OCI-LY3 (cell line): ENCODE measurements at regions not wholly inside any gene's neighbourhood (a gene's known extent, or its start where the extent isn't known, plus 50 kb on each side); places are given as distances from the start of the nearest gene placed in this dataset.

ENCODE experiments used
- EZH2phosphoT487 ChIP-seq: fragments of 200-600 bp; shearing (Covaris generic); IDR thresholded peaks from 2 replicates; pipeline ENCODE4 v1.6.1; 2018; ENCODE audit warnings: antibody characterized with exemption, mixed run types, low read depth
- TF ChIP-seq, protein P1 (sequence below): fragments of 200-600, 300-600 bp; sonication (generic); IDR thresholded peaks from 2 replicates; pipeline ENCODE4 v1.5.1; 2014; ENCODE audit warnings: antibody characterized with exemption, low read length, low read depth

DNA sequence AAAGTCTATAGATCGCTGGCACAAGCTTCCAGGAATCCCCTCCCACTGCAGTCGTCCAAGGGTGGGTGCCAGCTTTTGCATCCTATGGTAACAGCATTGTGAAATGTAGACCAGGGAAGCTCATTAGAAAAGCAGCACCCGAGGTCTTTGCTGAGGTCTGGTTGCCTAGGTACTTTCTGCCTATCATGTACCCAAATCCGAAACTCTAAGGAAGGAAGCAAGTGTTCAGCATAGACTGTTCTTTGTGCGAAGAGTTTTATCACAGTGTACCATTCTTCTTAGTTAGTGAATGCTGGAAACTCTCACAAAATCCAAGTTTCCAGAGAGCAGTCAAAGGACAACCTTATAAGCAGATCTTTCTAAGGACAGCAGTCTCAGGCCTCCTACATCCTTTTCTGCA, 1532.7 kb upstream of the TMEM132C start:
- TF ChIP-seq, protein P1, sequence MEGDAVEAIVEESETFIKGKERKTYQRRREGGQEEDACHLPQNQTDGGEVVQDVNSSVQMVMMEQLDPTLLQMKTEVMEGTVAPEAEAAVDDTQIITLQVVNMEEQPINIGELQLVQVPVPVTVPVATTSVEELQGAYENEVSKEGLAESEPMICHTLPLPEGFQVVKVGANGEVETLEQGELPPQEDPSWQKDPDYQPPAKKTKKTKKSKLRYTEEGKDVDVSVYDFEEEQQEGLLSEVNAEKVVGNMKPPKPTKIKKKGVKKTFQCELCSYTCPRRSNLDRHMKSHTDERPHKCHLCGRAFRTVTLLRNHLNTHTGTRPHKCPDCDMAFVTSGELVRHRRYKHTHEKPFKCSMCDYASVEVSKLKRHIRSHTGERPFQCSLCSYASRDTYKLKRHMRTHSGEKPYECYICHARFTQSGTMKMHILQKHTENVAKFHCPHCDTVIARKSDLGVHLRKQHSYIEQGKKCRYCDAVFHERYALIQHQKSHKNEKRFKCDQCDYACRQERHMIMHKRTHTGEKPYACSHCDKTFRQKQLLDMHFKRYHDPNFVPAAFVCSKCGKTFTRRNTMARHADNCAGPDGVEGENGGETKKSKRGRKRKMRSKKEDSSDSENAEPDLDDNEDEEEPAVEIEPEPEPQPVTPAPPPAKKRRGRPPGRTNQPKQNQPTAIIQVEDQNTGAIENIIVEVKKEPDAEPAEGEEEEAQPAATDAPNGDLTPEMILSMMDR, result no peak
- TF ChIP-seq EZH2phosphoT487, result no peak
